GM18505 (cell line): ENCODE measurements at regions not wholly inside any gene's neighbourhood (a gene's known extent, or its start where the extent isn't known, plus 50 kb on each side); places are given as distances from the start of the nearest gene placed in this dataset.

Experiments used
- ATAC-seq: cut with Tn5 transposase; IDR thresholded peaks from one replicate; pipeline ENCODE4 v1.9.1; 2021; ENCODE audit not compliant: unreplicated experiment
- POLR2A ChIP-seq: IDR thresholded peaks from 4 replicates; pipeline ENCODE4 v1.6.1; 2011; ENCODE audit warnings: borderline replicate concordance; ENCODE audit not compliant: insufficient read depth, insufficient read length; ENCODE audit errors: extremely low read depth

DNA sequence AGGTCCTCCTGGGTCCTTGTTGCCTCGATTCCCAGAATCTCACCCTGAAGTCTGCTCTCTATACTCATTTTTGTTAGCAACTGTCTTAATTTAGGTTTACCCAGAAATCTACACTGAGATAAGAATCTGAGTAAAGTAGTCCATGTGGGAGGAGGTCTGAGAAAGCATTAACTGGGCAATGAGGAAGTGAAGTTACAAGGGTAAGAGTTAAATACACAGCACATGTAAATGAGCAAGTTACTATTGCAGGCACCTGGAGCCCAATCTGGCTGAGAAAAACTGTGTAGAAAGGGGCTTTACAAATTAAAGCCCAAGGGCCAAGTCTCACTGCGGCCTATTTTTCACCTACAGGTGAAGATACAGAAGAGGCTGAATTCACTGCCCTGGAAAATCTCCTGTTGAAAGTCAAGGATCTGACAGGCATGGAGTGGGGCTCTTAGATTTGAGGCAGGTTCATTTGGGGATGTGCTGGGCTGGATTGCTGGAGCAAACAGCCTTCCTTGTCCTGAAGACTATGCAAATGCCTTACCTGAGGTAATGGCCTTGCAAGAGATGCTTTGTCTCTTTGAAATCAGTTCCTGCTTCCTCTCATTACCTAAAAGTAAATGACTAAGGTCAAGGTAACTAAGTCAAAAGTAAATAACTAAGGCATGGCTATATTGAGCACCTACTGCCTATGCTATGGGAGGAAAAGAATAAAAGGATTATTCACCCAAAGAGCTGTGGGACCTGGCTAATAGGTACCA, 84.4 kb upstream of the DYNAP start:
- ATAC-seq, result no peak
- no peak for TF ChIP-seq POLR2A

DNA sequence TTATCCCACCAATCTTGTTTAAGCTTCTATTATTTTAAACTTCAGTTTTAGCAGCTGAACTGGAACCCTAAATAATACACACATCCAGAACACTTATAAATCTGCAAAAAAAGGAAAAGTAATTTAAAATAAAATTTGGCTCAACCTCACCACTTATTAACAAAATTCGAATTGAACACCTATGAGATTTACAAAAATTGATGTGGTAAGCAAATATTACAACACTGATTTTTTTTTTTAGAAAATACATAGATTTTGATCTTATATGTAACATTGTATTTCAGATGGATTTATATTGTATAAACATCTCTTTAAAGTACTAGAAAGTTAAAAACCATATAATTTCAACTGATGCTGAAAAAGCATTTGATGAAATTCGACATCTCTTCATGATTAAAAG, 81.3 kb upstream of the DYNAP start:
- no peak for TF ChIP-seq POLR2A

DNA sequence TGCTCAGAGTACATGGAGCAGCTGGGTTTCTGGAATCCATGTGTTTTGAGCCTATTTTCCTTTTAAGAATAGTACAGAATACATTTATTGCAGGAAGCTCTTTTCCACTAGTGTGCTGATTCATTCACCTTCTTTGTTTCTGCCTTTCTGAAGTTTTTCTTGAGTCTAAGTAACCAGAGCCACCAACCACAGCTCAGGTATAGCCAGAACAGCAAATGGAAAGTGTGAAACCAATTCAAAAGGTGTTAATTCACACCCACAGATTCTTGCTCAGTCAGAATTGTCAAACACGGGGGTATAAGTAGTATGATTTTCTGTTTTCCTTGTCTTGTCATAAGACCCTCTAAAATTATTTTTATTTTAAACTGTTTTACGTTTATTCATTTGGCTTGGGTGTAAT, 75.9 kb upstream of the DYNAP start:
- ATAC-seq, result no peak
- TF ChIP-seq POLR2A, result no peak

More for the DNA sequence above, 81.3 kb upstream of the DYNAP start:
- no peak for ATAC-seq

DNA sequence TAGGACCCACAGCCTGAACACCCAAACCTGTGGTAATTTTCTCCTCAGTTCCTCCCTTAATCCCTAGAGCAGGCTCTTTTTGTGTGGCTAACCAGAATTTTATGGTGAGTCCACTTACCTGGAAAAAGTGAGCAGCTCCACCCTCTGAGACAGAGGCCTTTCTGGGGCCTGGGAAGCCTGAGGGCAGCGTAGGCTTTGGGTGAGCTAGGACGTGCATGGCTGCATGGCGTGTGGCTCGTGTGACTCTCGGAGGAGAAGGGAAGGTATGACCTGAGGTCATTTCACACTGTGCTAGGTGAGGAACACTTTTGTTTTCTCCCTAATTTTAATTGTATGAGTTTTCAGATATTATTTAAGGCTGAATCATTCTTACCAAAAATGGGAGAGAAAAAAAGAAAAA, 73.5 kb upstream of the DYNAP start:
- no peak for TF ChIP-seq POLR2A
- ATAC-seq, result no peak

DNA sequence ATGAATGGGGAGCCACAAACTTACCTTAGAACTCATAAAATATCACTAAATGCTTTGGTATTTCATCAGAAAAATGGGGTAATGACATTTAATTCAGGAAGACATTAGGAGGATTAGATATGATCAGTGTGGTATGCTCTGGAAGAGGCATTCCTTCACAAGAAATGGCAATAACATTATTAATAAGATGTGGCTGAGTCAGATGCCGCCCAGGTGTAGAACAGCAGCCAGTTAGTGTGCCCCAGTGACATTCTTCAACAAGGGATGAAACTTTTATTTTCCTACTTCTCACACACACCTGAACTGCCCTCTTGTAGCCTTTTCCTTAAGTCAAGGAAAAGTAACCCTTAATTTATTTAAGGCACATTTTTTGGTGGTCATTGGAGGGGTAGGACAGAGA, 69.2 kb upstream of the DYNAP start:
- no peak for ATAC-seq
- TF ChIP-seq POLR2A, result no peak

DNA sequence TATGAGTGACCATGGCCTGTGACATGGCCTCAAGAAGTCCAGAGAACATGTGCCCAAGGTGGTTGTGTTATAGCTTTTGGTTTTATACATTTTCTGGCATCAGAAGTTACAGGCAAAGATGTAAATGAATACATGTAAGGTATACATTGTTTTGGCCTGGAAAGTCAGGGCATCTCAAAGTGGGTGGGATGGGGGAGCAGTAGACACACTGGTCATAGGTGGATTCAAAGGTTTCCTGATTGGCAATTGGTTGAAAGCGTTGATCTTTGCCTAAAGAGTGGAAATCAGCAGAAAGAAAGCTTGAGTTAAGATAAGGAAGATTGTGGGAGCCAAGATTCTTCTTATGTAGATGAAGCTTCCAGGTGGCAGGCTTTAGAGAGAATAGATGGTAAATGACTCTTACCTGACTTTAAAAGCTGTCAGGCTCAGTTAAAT, 62.1 kb upstream of the DYNAP start:
- TF ChIP-seq POLR2A, result no peak
- no peak for ATAC-seq

DNA sequence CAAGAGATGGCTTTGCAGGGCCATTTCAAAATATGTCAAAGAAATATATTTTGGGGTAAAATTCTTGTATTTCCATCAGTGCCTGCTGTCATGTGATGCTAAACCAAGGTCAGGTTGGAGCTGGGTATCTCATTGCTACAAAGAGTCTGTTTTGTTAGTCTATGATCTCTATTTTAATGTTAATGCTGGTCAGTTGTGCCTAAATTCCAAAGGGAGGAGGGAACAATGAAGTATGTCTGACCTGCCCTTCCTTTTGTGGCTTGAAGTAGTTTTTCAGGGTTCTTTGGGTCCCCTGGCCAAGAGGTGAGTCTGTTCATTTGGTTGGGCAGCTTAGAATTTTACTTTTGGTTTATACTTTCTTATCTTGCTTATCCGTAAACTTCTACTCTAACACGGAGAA, 61.6 kb upstream of the DYNAP start:
- no peak for TF ChIP-seq POLR2A
- no peak for ATAC-seq

DNA sequence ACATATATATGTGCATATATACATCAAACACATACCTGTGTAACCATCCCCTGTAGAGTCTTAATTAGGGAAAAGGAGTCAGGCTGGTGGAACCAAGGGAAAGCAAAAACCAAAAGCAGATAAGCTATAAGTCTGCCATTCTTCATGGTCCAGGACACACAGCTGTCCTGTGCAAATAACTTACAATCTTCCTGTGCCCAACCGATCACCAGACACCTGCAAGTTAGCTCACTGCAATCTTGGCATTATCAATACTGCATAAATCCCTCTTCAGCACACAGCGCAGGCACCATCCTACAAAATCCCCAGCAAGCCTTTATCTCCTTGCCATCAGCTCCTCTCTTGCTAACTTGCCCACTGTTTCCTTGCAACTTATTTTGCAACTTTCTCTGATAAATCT, 60.8 kb upstream of the DYNAP start:
- ATAC-seq, result no peak
- no peak for TF ChIP-seq POLR2A

DNA sequence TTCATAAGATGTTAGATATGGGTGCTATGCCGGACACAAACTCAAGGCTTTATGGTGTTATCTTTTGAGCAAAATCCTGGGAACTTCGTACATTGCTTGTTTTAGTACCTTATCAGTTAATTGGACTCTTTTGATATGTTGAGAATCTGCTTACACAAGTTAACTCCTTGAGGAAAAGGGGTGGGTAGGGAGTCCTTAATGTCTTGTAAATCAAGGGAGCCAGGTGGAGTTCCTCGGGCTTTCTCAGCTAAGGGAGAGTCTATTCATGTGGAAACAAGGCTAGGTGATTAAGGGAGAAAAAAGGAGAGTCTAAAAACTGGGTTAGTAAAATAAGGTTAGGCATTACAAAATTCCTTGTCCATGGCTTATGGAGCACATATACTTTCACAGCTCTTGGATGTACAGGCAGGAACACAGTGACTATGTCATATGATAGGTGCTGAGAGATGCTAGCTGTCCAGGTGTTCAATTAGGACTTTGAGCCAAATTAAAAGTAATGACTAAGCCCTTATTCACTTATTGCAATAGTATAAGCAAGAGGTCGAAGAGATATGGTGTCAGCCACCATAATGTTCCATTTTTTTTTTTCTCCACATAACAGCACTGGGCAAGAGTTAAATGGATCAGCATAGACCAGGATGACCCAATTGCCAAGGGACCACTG, 59.5 kb upstream of the DYNAP start:
- TF ChIP-seq POLR2A, result no peak
- ATAC-seq, result no peak

DNA sequence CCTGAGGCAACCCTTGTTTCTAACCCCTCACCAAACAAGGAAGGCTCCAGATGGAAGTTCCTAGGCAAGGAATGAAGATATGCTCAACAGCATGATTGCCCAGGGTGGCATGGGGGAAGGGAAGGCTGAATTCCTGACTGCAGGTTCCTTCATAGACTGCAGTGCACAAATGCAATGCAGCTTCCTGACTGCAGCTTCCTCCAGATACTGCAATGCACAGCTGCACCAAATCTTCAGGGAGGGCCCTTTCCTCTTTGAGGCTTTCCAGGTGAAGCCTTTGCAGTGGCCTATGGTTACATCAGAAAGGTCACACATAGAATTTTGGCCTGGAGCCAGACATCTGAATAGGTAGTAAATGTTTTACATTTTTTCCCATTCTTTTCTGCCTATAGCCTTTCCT, 58.8 kb upstream of the DYNAP start:
- ATAC-seq, result no peak
- no peak for TF ChIP-seq POLR2A

DNA sequence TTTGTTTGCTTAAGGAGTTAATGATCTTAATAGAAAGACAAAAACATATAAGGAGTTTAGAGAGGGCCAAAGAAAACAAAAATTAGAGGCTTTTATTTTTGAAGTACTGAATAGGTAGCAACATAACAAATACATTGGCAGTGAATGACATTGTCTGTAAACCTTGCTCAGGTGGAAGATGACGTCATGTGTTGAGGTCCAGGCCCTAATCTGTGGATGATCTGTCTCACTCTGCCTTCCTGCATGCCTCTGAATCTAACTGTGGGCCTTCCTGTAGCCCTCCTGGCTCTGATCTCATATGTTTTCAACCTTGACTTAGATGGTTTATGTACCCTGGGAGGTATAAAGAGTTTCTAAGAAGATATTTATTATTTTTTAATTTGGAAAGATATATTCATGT, 58.1 kb upstream of the DYNAP start:
- TF ChIP-seq POLR2A, result no peak
- ATAC-seq, result no peak
